T47D (cell line): ENCODE measurements at regions not wholly inside any gene's neighbourhood (a gene's known extent, or its start where the extent isn't known, plus 50 kb on each side); places are given as distances from the start of the nearest gene placed in this dataset.

ENCODE experiments used
- DNase-seq, 2 experiments: peaks; one replicate each; pipeline versions ENCODE4 v3.0.0 to v3.0.0-alpha.2; 2011 to 2012; ENCODE audit warnings: low read depth in 1 of 2, low spot score in 1 of 2
- JUND ChIP-seq: IDR thresholded peaks from 2 replicates; pipeline ENCODE4 v1.6.1; 2012; ENCODE audit warnings: low read depth
- in situ Hi-C: cut with HindIII; loops from 2 replicates; pipeline ENCODE4 v1.10.0; 2016; ENCODE audit warnings: low sequenced_read_pairs, low pct_unique_long_range_greater_than_20kb

- in situ Hi-C loops, result no loop called here
- no peak for TF ChIP-seq JUND
- no peak for DNase-seq
These were observed 245.6 kb upstream of the RGS6 start for GRCh38 chr14:71686677-71687076.

- in situ Hi-C loops, result no loop called here
- DNase-seq, result no peak
- no peak for TF ChIP-seq JUND
These were observed 244.9 kb upstream of the RGS6 start for GRCh38 chr14:71687166-71687831.

GRCh38 chr14:71688576-71688975 lies 243.7 kb upstream of the RGS6 start:
- peak in 1 of 2 experiments; percentile 65 for DNase-seq
- in situ Hi-C loops, result no loop called here
- no peak for TF ChIP-seq JUND

- in situ Hi-C loops, result no loop called here
- DNase-seq, result no peak
- TF ChIP-seq JUND, result no peak
These were observed 241.8 kb upstream of the RGS6 start for GRCh38 chr14:71690478-71690877.

- TF ChIP-seq JUND, result no peak
- peak in 1 of 2 experiments; percentile 6 for DNase-seq
- in situ Hi-C loops, result no loop called here
These were observed 239.7 kb upstream of the RGS6 start for GRCh38 chr14:71692496-71692895.

GRCh38 chr14:71693381-71693780 lies 238.8 kb upstream of the RGS6 start:
- DNase-seq, result no peak
- no peak for TF ChIP-seq JUND
- in situ Hi-C loops, result no loop called here

- in situ Hi-C loops, result no loop called here
- DNase-seq, result no peak
- no peak for TF ChIP-seq JUND
These were observed 237.4 kb upstream of the RGS6 start for GRCh38 chr14:71694591-71695530.

GRCh38 chr14:71695611-71696350 lies 236.4 kb upstream of the RGS6 start:
- no peak for DNase-seq
- in situ Hi-C loops, result no loop called here
- no peak for TF ChIP-seq JUND

GRCh38 chr14:71698027-71698426 lies 234.2 kb upstream of the RGS6 start:
- TF ChIP-seq JUND, result no peak
- no peak for DNase-seq
- in situ Hi-C loops, result no loop called here

GRCh38 chr14:71698673-71699072 lies 233.6 kb upstream of the RGS6 start:
- TF ChIP-seq JUND, result no peak
- no peak for DNase-seq
- in situ Hi-C loops, result no loop called here

- TF ChIP-seq JUND, result no peak
- in situ Hi-C loops, result no loop called here
- peak; percentile 51 to 87 for DNase-seq
These were observed 230.2 kb upstream of the RGS6 start for GRCh38 chr14:71701990-71702389.

GRCh38 chr14:71702786-71703185 lies 229.4 kb upstream of the RGS6 start:
- TF ChIP-seq JUND, result no peak
- in situ Hi-C loops, result no loop called here
- no peak for DNase-seq

- TF ChIP-seq JUND, result no peak
- in situ Hi-C loops, result no loop called here
- no peak for DNase-seq
These were observed 228.8 kb upstream of the RGS6 start for GRCh38 chr14:71703477-71703876.
